ENCODE measurements at regions not wholly inside any gene's neighbourhood (a gene's known extent, or its start where the extent isn't known, plus 50 kb on each side); places are given as distances from the start of the nearest gene placed in this dataset.

DNA sequence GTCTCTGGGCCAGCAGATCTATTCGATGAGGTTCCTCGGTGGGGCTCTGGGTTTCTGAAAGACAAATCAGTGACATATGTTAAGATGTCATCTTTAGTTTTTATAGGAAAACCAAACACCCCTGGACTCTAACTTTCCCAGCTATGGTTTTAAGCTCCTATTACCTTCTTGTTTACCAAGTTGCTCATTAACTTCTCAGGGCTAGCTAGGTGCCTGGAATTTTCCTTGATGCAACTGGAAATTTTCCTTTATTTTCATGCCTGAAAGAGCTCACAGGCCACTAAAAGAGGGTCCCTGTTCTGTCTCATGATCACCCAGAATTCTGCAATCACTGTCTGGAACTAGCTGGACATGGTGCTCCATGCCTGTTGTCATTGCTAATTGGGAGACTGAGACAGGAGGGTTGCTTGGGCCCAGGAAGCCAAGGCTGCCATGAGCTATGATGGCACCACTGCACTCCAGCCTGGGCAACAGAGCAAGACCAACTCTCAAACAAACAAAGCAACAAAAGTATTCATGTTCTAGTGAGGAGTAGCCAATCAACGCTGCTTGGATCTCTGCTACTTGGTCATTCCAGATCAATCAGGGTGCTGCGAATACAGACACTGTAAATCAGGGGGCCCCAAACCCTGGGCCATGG is 1173.5 kb upstream of the AUTS2 start:
- Histone ChIP-seq H3K4me3 (replicated peaks in 1 of 4; ENCODE audit: control extremely low read depth in 1 of 4, insufficient read depth in 1 of 4, low read depth in 3 of 4, low read length in 4 of 4) (no peak overlapping the region), H3K4me1 (ENCODE audit: control insufficient read depth, extremely low read depth, insufficient read depth, low read length) (no peaks in the 10 kb centered on the region), H3K9ac (ENCODE audit: insufficient read depth, low read length) (no peak overlapping the region), H3K36me3 (ENCODE audit: control insufficient read depth, insufficient read depth, low read length) (no peaks in the 10 kb centered on the region), H2AFZ (ENCODE audit: low read length) (no peak overlapping the region), H3K79me2 (ENCODE audit: control insufficient read depth, insufficient read depth, low read length) (no peaks in the 10 kb centered on the region), H3K9me3 (ENCODE audit: control insufficient read depth, insufficient read depth, low read depth, low read length) (no peaks in the 10 kb centered on the region), H3K27ac (ENCODE audit: insufficient read depth, low read length) (no peak overlapping the region), H3K27me3 (ENCODE audit: control insufficient read depth, insufficient read depth, low read length) (no peaks in the 10 kb centered on the region), H4K20me1 (ENCODE audit: control insufficient read depth, extremely low read depth, insufficient read depth, low read length) (no peaks in the 10 kb centered on the region), H3K4me2 (ENCODE audit: extremely low read depth, insufficient read depth, low read length) (no peak overlapping the region)
- TF ChIP-seq, protein P1, sequence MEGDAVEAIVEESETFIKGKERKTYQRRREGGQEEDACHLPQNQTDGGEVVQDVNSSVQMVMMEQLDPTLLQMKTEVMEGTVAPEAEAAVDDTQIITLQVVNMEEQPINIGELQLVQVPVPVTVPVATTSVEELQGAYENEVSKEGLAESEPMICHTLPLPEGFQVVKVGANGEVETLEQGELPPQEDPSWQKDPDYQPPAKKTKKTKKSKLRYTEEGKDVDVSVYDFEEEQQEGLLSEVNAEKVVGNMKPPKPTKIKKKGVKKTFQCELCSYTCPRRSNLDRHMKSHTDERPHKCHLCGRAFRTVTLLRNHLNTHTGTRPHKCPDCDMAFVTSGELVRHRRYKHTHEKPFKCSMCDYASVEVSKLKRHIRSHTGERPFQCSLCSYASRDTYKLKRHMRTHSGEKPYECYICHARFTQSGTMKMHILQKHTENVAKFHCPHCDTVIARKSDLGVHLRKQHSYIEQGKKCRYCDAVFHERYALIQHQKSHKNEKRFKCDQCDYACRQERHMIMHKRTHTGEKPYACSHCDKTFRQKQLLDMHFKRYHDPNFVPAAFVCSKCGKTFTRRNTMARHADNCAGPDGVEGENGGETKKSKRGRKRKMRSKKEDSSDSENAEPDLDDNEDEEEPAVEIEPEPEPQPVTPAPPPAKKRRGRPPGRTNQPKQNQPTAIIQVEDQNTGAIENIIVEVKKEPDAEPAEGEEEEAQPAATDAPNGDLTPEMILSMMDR (conservative IDR thresholded peaks at IDR 0.05 in 1 of 2, IDR thresholded peaks at IDR 0.05 in 1 of 2; ENCODE audit: low read depth in 1 of 2, low read length in 2 of 2): no peak
- no peak for TF ChIP-seq EZH2 (IDR thresholded peaks at IDR 0.05; ENCODE audit: low read length, missing control alignments)
- DNase-seq (ENCODE audit: low read depth in 2 of 2): no peak

DNA sequence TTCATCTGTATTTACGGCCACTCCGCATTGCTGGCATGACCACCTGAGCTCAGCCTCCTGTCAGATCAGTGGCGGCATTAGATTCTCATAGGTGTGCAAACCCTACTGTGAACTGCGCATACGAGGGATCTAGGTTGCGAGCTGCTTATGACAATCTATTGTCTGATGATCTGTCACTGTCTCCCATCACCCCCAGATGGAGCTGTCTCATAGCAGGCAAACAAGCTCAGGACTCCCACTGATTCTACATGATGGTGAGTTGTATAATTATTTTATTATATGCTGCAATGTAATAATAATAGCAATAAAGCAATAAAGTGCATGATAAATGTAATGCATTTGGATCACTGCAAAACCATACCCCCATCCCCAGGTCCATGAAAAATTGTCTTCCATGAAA is 1172.9 kb upstream of the AUTS2 start:
- Histone ChIP-seq H3K79me2 (ENCODE audit: control insufficient read depth, insufficient read depth, low read length) (no peaks in the 10 kb centered on the region), H3K9me3 (ENCODE audit: control insufficient read depth, insufficient read depth, low read depth, low read length) (no peaks in the 10 kb centered on the region), H3K9ac (ENCODE audit: insufficient read depth, low read length) (no peak overlapping the region), H3K27ac (ENCODE audit: insufficient read depth, low read length) (no peak overlapping the region), H3K4me3 (replicated peaks in 1 of 4; ENCODE audit: control extremely low read depth in 1 of 4, insufficient read depth in 1 of 4, low read depth in 3 of 4, low read length in 4 of 4) (no peak overlapping the region), H3K4me1 (ENCODE audit: control insufficient read depth, extremely low read depth, insufficient read depth, low read length) (no peaks in the 10 kb centered on the region), H3K36me3 (ENCODE audit: control insufficient read depth, insufficient read depth, low read length) (no peaks in the 10 kb centered on the region), H2AFZ (ENCODE audit: low read length) (no peak overlapping the region), H3K4me2 (ENCODE audit: extremely low read depth, insufficient read depth, low read length) (no peak overlapping the region), H3K27me3 (ENCODE audit: control insufficient read depth, insufficient read depth, low read length) (no peaks in the 10 kb centered on the region), H4K20me1 (ENCODE audit: control insufficient read depth, extremely low read depth, insufficient read depth, low read length) (no peaks in the 10 kb centered on the region)
- no peak for DNase-seq (ENCODE audit: low read depth in 2 of 2)
- no peak for TF ChIP-seq EZH2 (IDR thresholded peaks at IDR 0.05; ENCODE audit: low read length, missing control alignments)
- TF ChIP-seq, protein P1 (conservative IDR thresholded peaks at IDR 0.05 in 1 of 2, IDR thresholded peaks at IDR 0.05 in 1 of 2; ENCODE audit: low read depth in 1 of 2, low read length in 2 of 2): no peak

DNA sequence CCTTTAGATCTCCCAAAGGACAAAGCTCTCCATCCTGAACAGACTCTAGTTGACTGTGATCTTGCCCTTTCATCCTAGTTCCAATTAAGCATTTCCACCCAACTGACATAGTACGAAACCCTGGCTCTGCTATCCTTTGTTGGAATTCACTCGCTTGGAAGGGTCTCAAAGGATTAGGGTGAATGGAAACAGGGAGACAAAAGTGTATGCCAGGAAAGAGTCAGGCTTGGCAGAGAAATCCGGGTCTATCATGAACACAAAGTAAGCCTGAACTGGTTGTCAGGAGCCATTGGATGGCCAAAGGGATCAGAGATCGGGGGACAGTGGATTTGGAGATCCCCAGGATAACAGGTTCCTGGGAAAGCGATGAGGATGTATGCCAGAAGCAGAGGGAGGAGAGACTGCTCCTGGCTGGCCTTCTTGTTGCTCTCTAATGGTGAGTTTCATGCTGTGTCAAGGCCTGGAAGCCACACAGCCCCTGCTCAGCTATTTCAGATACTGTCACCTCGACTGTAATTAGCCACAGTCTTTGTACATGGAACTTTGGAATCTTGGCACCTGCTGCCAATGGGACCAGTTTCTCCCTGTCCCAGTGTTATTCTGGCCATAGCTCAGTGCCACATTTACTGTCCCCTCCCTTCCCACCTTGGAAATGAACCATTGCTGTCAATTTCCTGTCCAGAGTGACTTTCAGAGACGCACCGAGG is 1168.7 kb upstream of the AUTS2 start:
- Histone ChIP-seq H3K4me1 (ENCODE audit: control insufficient read depth, extremely low read depth, insufficient read depth, low read length) (no peaks in the 10 kb centered on the region), H3K36me3 (ENCODE audit: control insufficient read depth, insufficient read depth, low read length) (no peaks in the 10 kb centered on the region), H2AFZ (ENCODE audit: low read length) (no peak overlapping the region), H3K9ac (ENCODE audit: insufficient read depth, low read length) (no peak overlapping the region), H3K9me3 (ENCODE audit: control insufficient read depth, insufficient read depth, low read depth, low read length) (no peaks in the 10 kb centered on the region), H3K27ac (ENCODE audit: insufficient read depth, low read length) (no peak overlapping the region), H3K27me3 (ENCODE audit: control insufficient read depth, insufficient read depth, low read length) (no peaks in the 10 kb centered on the region), H3K4me2 (ENCODE audit: extremely low read depth, insufficient read depth, low read length) (no peak overlapping the region), H3K79me2 (ENCODE audit: control insufficient read depth, insufficient read depth, low read length) (no peaks in the 10 kb centered on the region), H4K20me1 (ENCODE audit: control insufficient read depth, extremely low read depth, insufficient read depth, low read length) (no peaks in the 10 kb centered on the region), H3K4me3 (replicated peaks in 1 of 4; ENCODE audit: control extremely low read depth in 1 of 4, insufficient read depth in 1 of 4, low read depth in 3 of 4, low read length in 4 of 4) (no peak overlapping the region)
- no peak for DNase-seq (ENCODE audit: low read depth in 2 of 2)
- TF ChIP-seq EZH2 (IDR thresholded peaks at IDR 0.05; ENCODE audit: low read length, missing control alignments): no peak
- TF ChIP-seq, protein P1 (conservative IDR thresholded peaks at IDR 0.05 in 1 of 2, IDR thresholded peaks at IDR 0.05 in 1 of 2; ENCODE audit: low read depth in 1 of 2, low read length in 2 of 2): no peak

Measured in fibroblast of lung (primary cell).